Limb (tissue), 2 donors: ENCODE measurements at regions not wholly inside any gene's neighbourhood (a gene's known extent, or its start where the extent isn't known, plus 50 kb on each side); places are given as distances from the start of the nearest gene placed in this dataset.
A peak's percentile ranks its signal among the peaks of the same experiment; 100 is the strongest.

Source experiments
- DNase-seq, 2 donors: peaks; one replicate each; pipeline ENCODE4 v3.0.0-alpha.2; 2016; ENCODE audit errors: extremely low spot score in 2 of 2

- no peak for DNase-seq
Observed at GRCh38 chr7:80403686-80404241, 108.1 kb downstream of the GNAT3 start.

GRCh38 chr7:80401708-80402107, 110.2 kb downstream of the GNAT3 start:
- DNase-seq, result no peak

GRCh38 chr7:80393786-80394185, 118.1 kb downstream of the GNAT3 start:
- DNase-seq, result no peak

GRCh38 chr7:80392229-80393169, 119.4 kb downstream of the GNAT3 start:
- DNase-seq, result peak in 1 of 2 donors; percentile 76

- DNase-seq, result peak in 1 of 2 donors; percentile 20
Observed at GRCh38 chr7:80387634-80388193, 124.2 kb downstream of the GNAT3 start.

GRCh38 chr7:80386686-80387085, 125.2 kb downstream of the GNAT3 start:
- no peak for DNase-seq

GRCh38 chr7:80385508-80385907, 126.4 kb downstream of the GNAT3 start:
- DNase-seq, result no peak

GRCh38 chr7:80380957-80381356, 130.9 kb downstream of the GNAT3 start:
- no peak for DNase-seq

- peak in 1 of 2 donors; percentile 60 for DNase-seq
Observed at GRCh38 chr7:80379034-80379982, 132.6 kb downstream of the GNAT3 start.

GRCh38 chr7:80374321-80374720, 137.5 kb downstream of the GNAT3 start:
- DNase-seq, result no peak

GRCh38 chr7:80373429-80374032, 138.3 kb downstream of the GNAT3 start:
- DNase-seq, result no peak

GRCh38 chr7:80372415-80372814, 139.4 kb downstream of the GNAT3 start:
- DNase-seq, result no peak

- DNase-seq, result no peak
Observed at GRCh38 chr7:80370587-80370986, 141.3 kb downstream of the GNAT3 start.

- no peak for DNase-seq
Observed at GRCh38 chr7:80369321-80369720, 142.5 kb downstream of the GNAT3 start.

- no peak for DNase-seq
Observed at GRCh38 chr7:80362677-80363076, 149.2 kb downstream of the GNAT3 start.

- DNase-seq, result no peak
Observed at GRCh38 chr7:80362010-80362618, 149.8 kb downstream of the GNAT3 start.

- no peak for DNase-seq
Observed at GRCh38 chr7:80359476-80359875, 152.4 kb downstream of the GNAT3 start.

- DNase-seq, result no peak
Observed at GRCh38 chr7:80359029-80359428, 152.8 kb downstream of the GNAT3 start.

- DNase-seq, result no peak
Observed at GRCh38 chr7:80357530-80357929, 154.3 kb downstream of the GNAT3 start.

GRCh38 chr7:80350430-80350829, 161.4 kb downstream of the GNAT3 start:
- no peak for DNase-seq

GRCh38 chr7:80348223-80348622, 163.6 kb downstream of the GNAT3 start:
- no peak for DNase-seq
